HEK293 (cell line): ENCODE measurements at regions not wholly inside any gene's neighbourhood (a gene's known extent, or its start where the extent isn't known, plus 50 kb on each side); places are given as distances from the start of the nearest gene placed in this dataset.

Source experiments
- CTCF ChIA-PET: fragments of 350-600 bp; formaldehyde crosslinking; extraction: SDS; loops from one replicate; lab custom pipeline; 2021; ENCODE audit warnings: antibody characterized with exemption; lab: Yijun Ruan, JAX
- POLR2A ChIA-PET: fragments of 300-600 bp; formaldehyde crosslinking; extraction: SDS; loops from one replicate; lab custom pipeline; 2020; ENCODE audit warnings: antibody characterized with exemption, inconsistent platforms; lab: Yijun Ruan, JAX
- H3K27ac ChIP-seq: fragments of 200-500 bp; sonication (Bioruptor generic); 2 replicates; pipeline ENCODE4 v1.5.1; 2014; ENCODE audit warnings: low read depth, low read length, control low read depth, inconsistent platforms; ENCODE audit errors: extremely low read depth
- H3K36me3 ChIP-seq, 2 experiments: fragments of 200-500 bp in 1 of 2; sonication (Bioruptor generic) in 1 of 2; 1 replicate in 1 of 2; 2 replicates in 1 of 2; pipeline ENCODE4 v1.5.1; 2014 to 2017; ENCODE audit warnings: inconsistent platforms in 2 of 2, low read length in 2 of 2; ENCODE audit not compliant: control insufficient read depth in 2 of 2, insufficient read depth in 1 of 2
- H3K4me1 ChIP-seq: fragments of 200-500 bp; sonication (Bioruptor generic); 2 replicates; pipeline ENCODE4 v1.5.1; 2014; ENCODE audit warnings: mild to moderate bottlenecking, low read length, inconsistent platforms; ENCODE audit not compliant: control insufficient read depth, insufficient read depth
- H3K4me3 ChIP-seq: 2 replicates; pipeline ENCODE4 v1.5.1; 2011; ENCODE audit warnings: low read depth, mild to moderate bottlenecking, control low read depth, low read length, moderate library complexity
- H3K9me3 ChIP-seq: fragments of 200-500 bp; sonication (Bioruptor generic); 2 replicates; pipeline ENCODE4 v1.5.1; 2014; ENCODE audit warnings: low read depth, low read length, inconsistent platforms; ENCODE audit not compliant: control insufficient read depth, insufficient read depth
- GFI1B ChIP-seq: fragments of 450-650 bp; formaldehyde crosslinking; IDR thresholded peaks from 2 replicates; pipeline ENCODE4 v1.5.1; 2016; ENCODE audit warnings: missing biosample characterization, missing genetic modification characterization
- HIC1 ChIP-seq: fragments of 450-650 bp; formaldehyde crosslinking; IDR thresholded peaks from 2 replicates; pipeline ENCODE4 v1.5.1; 2016; ENCODE audit warnings: missing biosample characterization, missing genetic modification characterization
- KLF16 ChIP-seq: fragments of 450-650 bp; formaldehyde crosslinking; IDR thresholded peaks from 2 replicates; pipeline ENCODE4 v1.5.1; 2017; ENCODE audit warnings: missing biosample characterization, missing genetic modification characterization
- KLF8 ChIP-seq: fragments of 450-650 bp; formaldehyde crosslinking; IDR thresholded peaks from 2 replicates; pipeline ENCODE4 v1.5.1; 2016; ENCODE audit warnings: missing biosample characterization, missing genetic modification characterization
- PBX3 ChIP-seq: sonication (generic); formaldehyde crosslinking; IDR thresholded peaks from 2 replicates; pipeline ENCODE4 v1.8.1; 2022; ENCODE audit warnings: mild to moderate bottlenecking, moderate library complexity, missing genetic modification reagents
- REST ChIP-seq: fragments of 450-650 bp; formaldehyde crosslinking; IDR thresholded peaks from 2 replicates; pipeline ENCODE4 v1.5.1; 2016; ENCODE audit warnings: missing biosample characterization, missing genetic modification characterization
- ZBTB21 ChIP-seq: fragments of 450-650 bp; formaldehyde crosslinking; IDR thresholded peaks from 2 replicates; pipeline ENCODE4 v1.5.1; 2017; ENCODE audit warnings: missing biosample characterization, missing genetic modification characterization
- ZBTB48 ChIP-seq: fragments of 450-650 bp; formaldehyde crosslinking; IDR thresholded peaks from 2 replicates; pipeline ENCODE4 v1.5.1; 2016; ENCODE audit warnings: missing biosample characterization, missing genetic modification characterization
- ZBTB8A ChIP-seq: fragments of 450-650 bp; formaldehyde crosslinking; IDR thresholded peaks from 2 replicates; pipeline ENCODE4 v1.5.1; 2016; ENCODE audit warnings: missing biosample characterization, missing genetic modification characterization
- ZIC2 ChIP-seq: fragments of 450-650 bp; formaldehyde crosslinking; IDR thresholded peaks from 2 replicates; pipeline ENCODE4 v1.5.1; 2016; ENCODE audit warnings: missing biosample characterization, missing genetic modification characterization
- ZNF16 ChIP-seq: fragments of 450-650 bp; formaldehyde crosslinking; IDR thresholded peaks from 2 replicates; pipeline ENCODE4 v1.5.1; 2016; ENCODE audit warnings: low read depth, missing biosample characterization, missing genetic modification characterization
- ZNF202 ChIP-seq: fragments of 450-650 bp; formaldehyde crosslinking; IDR thresholded peaks from 2 replicates; pipeline ENCODE4 v1.5.1; 2016; ENCODE audit warnings: missing biosample characterization, missing genetic modification characterization, borderline replicate concordance
- ZNF23 ChIP-seq: fragments of 450-650 bp; formaldehyde crosslinking; IDR thresholded peaks from 2 replicates; pipeline ENCODE4 v1.5.1; 2016; ENCODE audit warnings: missing biosample characterization, missing genetic modification characterization, borderline replicate concordance
- ZNF26 ChIP-seq: fragments of 450-650 bp; formaldehyde crosslinking; IDR thresholded peaks from 2 replicates; pipeline ENCODE4 v1.5.1; 2016; ENCODE audit warnings: missing biosample characterization, missing genetic modification characterization
- ZNF266 ChIP-seq: fragments of 450-650 bp; formaldehyde crosslinking; IDR thresholded peaks from 2 replicates; pipeline ENCODE4 v1.5.1; 2016; ENCODE audit warnings: missing biosample characterization, missing genetic modification characterization, low read depth
- ZNF292 ChIP-seq: fragments of 450-650 bp; formaldehyde crosslinking; IDR thresholded peaks from 2 replicates; pipeline ENCODE4 v1.5.1; 2016; ENCODE audit warnings: low read depth, missing biosample characterization, missing genetic modification characterization, borderline replicate concordance
- ZNF398 ChIP-seq: fragments of 450-650 bp; formaldehyde crosslinking; IDR thresholded peaks from 2 replicates; pipeline ENCODE4 v1.5.1; 2017; ENCODE audit warnings: missing biosample characterization, missing genetic modification characterization
- ZNF664 ChIP-seq: fragments of 450-650 bp; formaldehyde crosslinking; IDR thresholded peaks from 2 replicates; pipeline ENCODE4 v1.5.1; 2016; ENCODE audit warnings: missing biosample characterization, missing genetic modification characterization
- ZNF76 ChIP-seq: fragments of 450-650 bp; formaldehyde crosslinking; IDR thresholded peaks from 2 replicates; pipeline ENCODE4; 2016; ENCODE audit warnings: low read depth, missing biosample characterization, missing genetic modification characterization, borderline replicate concordance
- ZNF768 ChIP-seq: fragments of 450-650 bp; formaldehyde crosslinking; IDR thresholded peaks from 2 replicates; pipeline ENCODE4 v1.5.1; 2018; ENCODE audit warnings: missing biosample characterization, mild to moderate bottlenecking, missing genetic modification characterization
- ZSCAN23 ChIP-seq: fragments of 450-650 bp; formaldehyde crosslinking; IDR thresholded peaks from 2 replicates; pipeline ENCODE4 v1.5.1; 2016; ENCODE audit warnings: missing biosample characterization, missing genetic modification characterization
- ZSCAN5A ChIP-seq: fragments of 450-650 bp; formaldehyde crosslinking; IDR thresholded peaks from 2 replicates; pipeline ENCODE4 v1.5.1; 2016; ENCODE audit warnings: missing biosample characterization, missing genetic modification characterization

GRCh38 chr15:91769476-91769875, 84.0 kb upstream of the SLCO3A1 start:
- ChIA-PET POLR2A (no interaction called here), CTCF (no interaction called here)
- Histone ChIP-seq H3K4me3 (no peak overlapping the region), H3K4me1 (no peaks in the 10 kb centered on the region), H3K27ac (no peak overlapping the region), H3K9me3 (no peaks in the 10 kb centered on the region), H3K36me3 (no peaks in the 10 kb centered on the region)
- TF ChIP-seq KLF8: no peak
- TF ChIP-seq ZNF266 (tag by site-specific recombination): no peak
- TF ChIP-seq ZNF16: no peak
- no peak for TF ChIP-seq ZIC2 (tag by site-specific recombination)
- TF ChIP-seq ZNF292 (tag by site-specific recombination): no peak
- no peak for TF ChIP-seq REST (tag by site-specific recombination)
- TF ChIP-seq ZBTB21: no peak
- TF ChIP-seq KLF16 (tag by site-specific recombination): no peak
- no peak for TF ChIP-seq ZNF202 (tag by site-specific recombination)
- no peak for TF ChIP-seq PBX3
- no peak for TF ChIP-seq ZNF664 (tag by site-specific recombination)
- no peak for TF ChIP-seq ZNF26
- TF ChIP-seq ZBTB8A (tag by site-specific recombination): no peak
- TF ChIP-seq HIC1: no peak
- TF ChIP-seq ZSCAN5A (tag by site-specific recombination): no peak
- no peak for TF ChIP-seq ZBTB48
- no peak for TF ChIP-seq ZNF768 (tag by site-specific recombination)

GRCh38 chr15:91769894-91770293, 83.6 kb upstream of the SLCO3A1 start:
- Histone ChIP-seq H3K9me3 (no peaks in the 10 kb centered on the region), H3K27ac (no peak overlapping the region), H3K36me3 (no peaks in the 10 kb centered on the region), H3K4me1 (no peaks in the 10 kb centered on the region), H3K4me3 (no peak overlapping the region)
- POLR2A ChIA-PET: no interaction called here
- CTCF ChIA-PET: interaction anchor here (1.1 kb wide), 1 partner anchor 64 kb away, joined by 4 read pairs; no protein-coding TSS in a partner anchor
- TF ChIP-seq GFI1B (tag by site-specific recombination) (no peak), ZNF23 (tag by site-specific recombination) (no peak), ZNF266 (tag by site-specific recombination) (no peak), ZSCAN23 (tag by site-specific recombination) (no peak), ZNF398 (tag by site-specific recombination) (no peak), ZNF76 (no peak)
